GM18505 (cell line): ENCODE measurements at regions not wholly inside any gene's neighbourhood (a gene's known extent, or its start where the extent isn't known, plus 50 kb on each side); places are given as distances from the start of the nearest gene placed in this dataset.

Experiments
- ATAC-seq: cut with Tn5 transposase; IDR thresholded peaks from one replicate; pipeline ENCODE4 v1.9.1; 2021; ENCODE audit not compliant: unreplicated experiment
- POLR2A ChIP-seq: IDR thresholded peaks from 4 replicates; pipeline ENCODE4 v1.6.1; 2011; ENCODE audit warnings: borderline replicate concordance; ENCODE audit not compliant: insufficient read depth, insufficient read length; ENCODE audit errors: extremely low read depth

- no peak for ATAC-seq
- TF ChIP-seq POLR2A: no peak
These were observed 238.7 kb upstream of the ZFHX3 start for GRCh38 chr16:73286346-73287267.

GRCh38 chr16:73285436-73286201, 237.7 kb upstream of the ZFHX3 start:
- ATAC-seq: no peak
- no peak for TF ChIP-seq POLR2A

- ATAC-seq: no peak
- no peak for TF ChIP-seq POLR2A
These were observed 232.5 kb upstream of the ZFHX3 start for GRCh38 chr16:73280388-73280787.

GRCh38 chr16:73279451-73279850, 231.5 kb upstream of the ZFHX3 start:
- no peak for ATAC-seq
- TF ChIP-seq POLR2A: no peak

GRCh38 chr16:73277071-73277470, 229.1 kb upstream of the ZFHX3 start:
- ATAC-seq: no peak
- no peak for TF ChIP-seq POLR2A

GRCh38 chr16:73275448-73275847, 227.5 kb upstream of the ZFHX3 start:
- TF ChIP-seq POLR2A: no peak
- ATAC-seq: no peak

GRCh38 chr16:73275024-73275423, 227.1 kb upstream of the ZFHX3 start:
- no peak for TF ChIP-seq POLR2A
- no peak for ATAC-seq

GRCh38 chr16:73274140-73274539, 226.2 kb upstream of the ZFHX3 start:
- no peak for ATAC-seq
- no peak for TF ChIP-seq POLR2A

- ATAC-seq: no peak
- TF ChIP-seq POLR2A: no peak
These were observed 220.6 kb upstream of the ZFHX3 start for GRCh38 chr16:73268366-73268993.

- ATAC-seq: no peak
- no peak for TF ChIP-seq POLR2A
These were observed 218.0 kb upstream of the ZFHX3 start for GRCh38 chr16:73265935-73266334.

- ATAC-seq: no peak
These were observed 217.4 kb upstream of the ZFHX3 start for GRCh38 chr16:73265124-73265837.

GRCh38 chr16:73262931-73263330, 215.0 kb upstream of the ZFHX3 start:
- TF ChIP-seq POLR2A: no peak
- no peak for ATAC-seq

More at GRCh38 chr16:73265124-73265837, 217.4 kb upstream of the ZFHX3 start:
- no peak for TF ChIP-seq POLR2A

GRCh38 chr16:73255031-73255430, 207.1 kb upstream of the ZFHX3 start:
- no peak for TF ChIP-seq POLR2A
- ATAC-seq: no peak
